ENCODE measurements at regions not wholly inside any gene's neighbourhood (a gene's known extent, or its start where the extent isn't known, plus 50 kb on each side); places are given as distances from the start of the nearest gene placed in this dataset.

DNA sequence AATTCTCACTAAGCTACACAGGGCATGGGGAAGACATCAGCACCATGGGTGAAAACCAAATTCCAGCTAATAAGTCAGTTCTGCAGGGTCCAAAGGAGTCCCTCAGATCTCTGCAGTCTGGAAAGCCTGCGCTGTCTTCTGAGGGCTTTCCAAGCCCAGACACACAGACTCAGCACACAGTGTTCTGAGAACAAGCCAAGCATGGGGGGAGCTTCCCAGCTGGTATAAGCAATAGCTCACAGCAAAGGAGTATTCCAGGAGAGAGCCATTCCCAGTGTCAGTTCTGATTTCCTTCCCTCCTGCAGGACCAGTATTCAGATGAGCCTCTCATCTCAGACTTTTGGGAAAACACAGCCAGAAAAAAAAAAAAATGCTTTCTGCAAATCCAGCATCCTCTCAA lies 370.8 kb downstream of the TNS1 start:
- H3K4me3 ChIP-seq (replicated peaks in 1 of 3; ENCODE audit: insufficient read depth in 1 of 3, low read depth in 2 of 3, low read length in 3 of 3): no peak overlapping the region
- no peak overlapping the region for H3K27ac ChIP-seq (ENCODE audit: extremely low read length, insufficient read depth, low read length)
- FAIRE-seq (no peak), DNase-seq (ENCODE audit: low spot score) (no peak), ATAC-seq (no peak)
- H3K27me3 ChIP-seq (ENCODE audit: control insufficient read depth in 1 of 2, insufficient read depth in 2 of 2, low read length in 2 of 2): peaks cover 0 to 24% of the 10 kb centered on the region in 2 experiments; a peak in 3 of 5 replicates
- intact Hi-C loops (cut with micrococcal nuclease; ENCODE audit: unreplicated experiment) (no loop called here), in situ Hi-C loops (cut with HindIII; ENCODE audit: extremely low pct_ligation_motif_present, low pct_unique_long_range_greater_than_20kb) (no loop called here)
- H2AFZ ChIP-seq (ENCODE audit: low read length): no peak overlapping the region
- ChIA-PET CTCF (ENCODE audit: low intra/inter-chr PET ratio, low total read pairs) (no interaction called here), POLR2A (no interaction called here)
- WGBS (ENCODE audit: low lambda C conversion rate): 0% methylated on average over 1 of the region's 1 CpG
- no peaks in the 10 kb centered on the region for H3K4me1 ChIP-seq (ENCODE audit: insufficient read depth, low read length)
- H4K20me1 ChIP-seq (ENCODE audit: insufficient read depth, low read length): no peaks in the 10 kb centered on the region
- no peaks in the 10 kb centered on the region for H3K9me3 ChIP-seq (ENCODE audit: low read length)
- TF ChIP-seq, protein P1, sequence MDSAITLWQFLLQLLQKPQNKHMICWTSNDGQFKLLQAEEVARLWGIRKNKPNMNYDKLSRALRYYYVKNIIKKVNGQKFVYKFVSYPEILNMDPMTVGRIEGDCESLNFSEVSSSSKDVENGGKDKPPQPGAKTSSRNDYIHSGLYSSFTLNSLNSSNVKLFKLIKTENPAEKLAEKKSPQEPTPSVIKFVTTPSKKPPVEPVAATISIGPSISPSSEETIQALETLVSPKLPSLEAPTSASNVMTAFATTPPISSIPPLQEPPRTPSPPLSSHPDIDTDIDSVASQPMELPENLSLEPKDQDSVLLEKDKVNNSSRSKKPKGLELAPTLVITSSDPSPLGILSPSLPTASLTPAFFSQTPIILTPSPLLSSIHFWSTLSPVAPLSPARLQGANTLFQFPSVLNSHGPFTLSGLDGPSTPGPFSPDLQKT (CRISPR knock-in tag; IDR thresholded peaks at IDR 0.05; ENCODE audit: borderline replicate concordance): no peak
- TF ChIP-seq ZKSCAN8 (CRISPR knock-in tag; IDR thresholded peaks at IDR 0.05; ENCODE audit: borderline replicate concordance) (no peak), ZNF773 (CRISPR knock-in tag; IDR thresholded peaks at IDR 0.05; ENCODE audit: borderline replicate concordance) (no peak), NR2F1 (CRISPR knock-in tag; IDR thresholded peaks at IDR 0.05) (no peak), ZFAT (CRISPR knock-in tag; conservative IDR thresholded peaks at IDR 0.05) (no peak), CBX5 (CRISPR knock-in tag; IDR thresholded peaks at IDR 0.05; ENCODE audit: borderline replicate concordance) (no peak), FOXJ3 (CRISPR knock-in tag; IDR thresholded peaks at IDR 0.05; ENCODE audit: borderline replicate concordance) (no peak), GABPA (IDR thresholded peaks at IDR 0.05; ENCODE audit: low read depth, low read length) (no peak), GABPA (CRISPR knock-in tag; IDR thresholded peaks at IDR 0.05; ENCODE audit: low read depth) (no peak), GATAD1 (CRISPR knock-in tag; IDR thresholded peaks at IDR 0.05) (no peak)
- TF ChIP-seq, protein P2, sequence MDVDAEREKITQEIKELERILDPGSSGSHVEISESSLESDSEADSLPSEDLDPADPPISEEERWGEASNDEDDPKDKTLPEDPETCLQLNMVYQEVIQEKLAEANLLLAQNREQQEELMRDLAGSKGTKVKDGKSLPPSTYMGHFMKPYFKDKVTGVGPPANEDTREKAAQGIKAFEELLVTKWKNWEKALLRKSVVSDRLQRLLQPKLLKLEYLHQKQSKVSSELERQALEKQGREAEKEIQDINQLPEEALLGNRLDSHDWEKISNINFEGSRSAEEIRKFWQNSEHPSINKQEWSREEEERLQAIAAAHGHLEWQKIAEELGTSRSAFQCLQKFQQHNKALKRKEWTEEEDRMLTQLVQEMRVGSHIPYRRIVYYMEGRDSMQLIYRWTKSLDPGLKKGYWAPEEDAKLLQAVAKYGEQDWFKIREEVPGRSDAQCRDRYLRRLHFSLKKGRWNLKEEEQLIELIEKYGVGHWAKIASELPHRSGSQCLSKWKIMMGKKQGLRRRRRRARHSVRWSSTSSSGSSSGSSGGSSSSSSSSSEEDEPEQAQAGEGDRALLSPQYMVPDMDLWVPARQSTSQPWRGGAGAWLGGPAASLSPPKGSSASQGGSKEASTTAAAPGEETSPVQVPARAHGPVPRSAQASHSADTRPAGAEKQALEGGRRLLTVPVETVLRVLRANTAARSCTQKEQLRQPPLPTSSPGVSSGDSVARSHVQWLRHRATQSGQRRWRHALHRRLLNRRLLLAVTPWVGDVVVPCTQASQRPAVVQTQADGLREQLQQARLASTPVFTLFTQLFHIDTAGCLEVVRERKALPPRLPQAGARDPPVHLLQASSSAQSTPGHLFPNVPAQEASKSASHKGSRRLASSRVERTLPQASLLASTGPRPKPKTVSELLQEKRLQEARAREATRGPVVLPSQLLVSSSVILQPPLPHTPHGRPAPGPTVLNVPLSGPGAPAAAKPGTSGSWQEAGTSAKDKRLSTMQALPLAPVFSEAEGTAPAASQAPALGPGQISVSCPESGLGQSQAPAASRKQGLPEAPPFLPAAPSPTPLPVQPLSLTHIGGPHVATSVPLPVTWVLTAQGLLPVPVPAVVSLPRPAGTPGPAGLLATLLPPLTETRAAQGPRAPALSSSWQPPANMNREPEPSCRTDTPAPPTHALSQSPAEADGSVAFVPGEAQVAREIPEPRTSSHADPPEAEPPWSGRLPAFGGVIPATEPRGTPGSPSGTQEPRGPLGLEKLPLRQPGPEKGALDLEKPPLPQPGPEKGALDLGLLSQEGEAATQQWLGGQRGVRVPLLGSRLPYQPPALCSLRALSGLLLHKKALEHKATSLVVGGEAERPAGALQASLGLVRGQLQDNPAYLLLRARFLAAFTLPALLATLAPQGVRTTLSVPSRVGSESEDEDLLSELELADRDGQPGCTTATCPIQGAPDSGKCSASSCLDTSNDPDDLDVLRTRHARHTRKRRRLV (CRISPR knock-in tag; IDR thresholded peaks at IDR 0.05): no peak
- TF ChIP-seq, protein P3, sequence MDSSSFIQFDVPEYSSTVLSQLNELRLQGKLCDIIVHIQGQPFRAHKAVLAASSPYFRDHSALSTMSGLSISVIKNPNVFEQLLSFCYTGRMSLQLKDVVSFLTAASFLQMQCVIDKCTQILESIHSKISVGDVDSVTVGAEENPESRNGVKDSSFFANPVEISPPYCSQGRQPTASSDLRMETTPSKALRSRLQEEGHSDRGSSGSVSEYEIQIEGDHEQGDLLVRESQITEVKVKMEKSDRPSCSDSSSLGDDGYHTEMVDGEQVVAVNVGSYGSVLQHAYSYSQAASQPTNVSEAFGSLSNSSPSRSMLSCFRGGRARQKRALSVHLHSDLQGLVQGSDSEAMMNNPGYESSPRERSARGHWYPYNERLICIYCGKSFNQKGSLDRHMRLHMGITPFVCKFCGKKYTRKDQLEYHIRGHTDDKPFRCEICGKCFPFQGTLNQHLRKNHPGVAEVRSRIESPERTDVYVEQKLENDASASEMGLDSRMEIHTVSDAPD (CRISPR knock-in tag; IDR thresholded peaks at IDR 0.05): no peak
- TF ChIP-seq, protein P4, sequence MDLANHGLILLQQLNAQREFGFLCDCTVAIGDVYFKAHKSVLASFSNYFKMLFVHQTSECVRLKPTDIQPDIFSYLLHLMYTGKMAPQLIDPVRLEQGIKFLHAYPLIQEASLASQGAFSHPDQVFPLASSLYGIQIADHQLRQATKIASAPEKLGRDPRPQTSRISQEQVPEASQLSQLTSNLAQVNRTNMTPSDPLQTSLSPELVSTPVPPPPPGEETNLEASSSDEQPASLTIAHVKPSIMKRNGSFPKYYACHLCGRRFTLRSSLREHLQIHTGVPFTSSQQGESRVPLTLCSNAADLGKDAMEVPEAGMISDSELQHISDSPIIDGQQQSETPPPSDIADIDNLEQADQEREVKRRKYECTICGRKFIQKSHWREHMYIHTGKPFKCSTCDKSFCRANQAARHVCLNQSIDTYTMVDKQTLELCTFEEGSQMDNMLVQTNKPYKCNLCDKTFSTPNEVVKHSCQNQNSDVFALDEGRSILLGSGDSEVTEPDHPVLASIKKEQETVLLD (CRISPR knock-in tag; IDR thresholded peaks at IDR 0.05; ENCODE audit: low read depth): no peak
- no peaks in the 10 kb centered on the region for H3K79me2 ChIP-seq (ENCODE audit: insufficient read depth, low read length)
- BruUV-seq (replicated peaks): no TSS peak
- H3K4me2 ChIP-seq (ENCODE audit: low read depth, low read length): no peak overlapping the region
- no peak overlapping the region for H3K9ac ChIP-seq (ENCODE audit: insufficient read depth, low read depth, low read length)
- no peaks in the 10 kb centered on the region for H3K36me3 ChIP-seq (replicated peaks in 1 of 2; ENCODE audit: control insufficient read depth in 1 of 2, insufficient read depth in 2 of 2, low read length in 2 of 2)
